PFSK-1 (cell line): ENCODE measurements at regions not wholly inside any gene's neighbourhood (a gene's known extent, or its start where the extent isn't known, plus 50 kb on each side); places are given as distances from the start of the nearest gene placed in this dataset.

Experiments used
- FOXP2 ChIP-seq: optimal IDR thresholded peaks from 2 replicates; pipeline ENCODE3; 2011; ENCODE audit warnings: borderline replicate concordance, control low read depth, inconsistent platforms; ENCODE audit not compliant: insufficient read depth; ENCODE audit errors: extremely low read length, extremely low read depth
- POLR2AphosphoS5 ChIP-seq: IDR thresholded peaks from 2 replicates; pipeline ENCODE4 v1.6.1; 2012; ENCODE audit warnings: low read depth, mild to moderate bottlenecking, control low read depth, low read length, moderate library complexity
- SIN3A ChIP-seq: IDR thresholded peaks from 2 replicates; pipeline ENCODE4 v1.6.1; 2012; ENCODE audit warnings: mild to moderate bottlenecking, low read length, moderate library complexity, borderline replicate concordance; ENCODE audit not compliant: insufficient read depth
- TAF1 ChIP-seq: IDR thresholded peaks from 2 replicates; pipeline ENCODE4 v1.6.1; 2012; ENCODE audit warnings: low read length, control low read depth, borderline replicate concordance; ENCODE audit not compliant: insufficient read depth
- TF ChIP-seq, protein P1 (sequence below), 2 experiments: IDR thresholded peaks; 2 replicates each; pipeline versions ENCODE4 v1.6.1 to v1.8.0; 2011 to 2012; ENCODE audit warnings: low read depth in 2 of 2, low read length in 2 of 2, control low read depth in 1 of 2, inconsistent platforms in 1 of 2, mild to moderate bottlenecking in 1 of 2, moderate library complexity in 1 of 2; ENCODE audit not compliant: insufficient read depth in 1 of 2

DNA sequence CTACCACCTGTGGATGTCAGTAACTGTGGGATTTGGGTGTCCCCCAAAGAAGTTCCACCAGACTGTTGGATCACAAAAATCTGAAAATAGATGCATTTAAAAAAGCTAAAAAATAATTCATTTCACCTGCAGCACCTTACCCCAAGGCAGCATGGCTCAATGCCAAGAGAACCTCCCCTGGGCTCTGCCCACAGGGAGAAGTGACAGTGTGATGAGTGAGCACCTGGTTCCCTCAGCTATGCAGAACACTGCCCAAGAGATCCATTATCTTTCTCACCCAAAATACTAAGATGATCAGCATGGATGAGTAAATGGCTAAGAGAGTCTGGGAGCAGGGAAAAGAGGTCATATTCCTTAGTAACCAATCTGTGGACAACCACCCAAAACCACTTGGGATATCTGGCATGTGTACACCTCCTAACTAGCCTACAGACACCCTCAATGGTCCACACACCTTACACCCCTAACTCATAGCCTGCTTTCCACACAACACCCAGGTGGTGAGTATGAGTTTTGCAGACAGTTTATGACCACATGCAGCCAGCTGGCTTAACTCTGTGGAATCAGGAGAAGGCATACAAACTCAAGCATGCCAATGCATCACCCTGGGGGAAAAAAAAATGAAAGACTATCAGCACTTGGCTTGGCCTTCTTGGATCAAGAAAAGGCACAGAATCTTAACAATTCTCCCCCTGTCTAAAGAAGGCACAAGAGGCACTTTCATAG is 416.5 kb upstream of the SMIM31 start:
- no peak for TF ChIP-seq POLR2AphosphoS5
- TF ChIP-seq SIN3A: no peak
- TF ChIP-seq TAF1: no peak
- no peak for TF ChIP-seq FOXP2
- TF ChIP-seq, protein P1, sequence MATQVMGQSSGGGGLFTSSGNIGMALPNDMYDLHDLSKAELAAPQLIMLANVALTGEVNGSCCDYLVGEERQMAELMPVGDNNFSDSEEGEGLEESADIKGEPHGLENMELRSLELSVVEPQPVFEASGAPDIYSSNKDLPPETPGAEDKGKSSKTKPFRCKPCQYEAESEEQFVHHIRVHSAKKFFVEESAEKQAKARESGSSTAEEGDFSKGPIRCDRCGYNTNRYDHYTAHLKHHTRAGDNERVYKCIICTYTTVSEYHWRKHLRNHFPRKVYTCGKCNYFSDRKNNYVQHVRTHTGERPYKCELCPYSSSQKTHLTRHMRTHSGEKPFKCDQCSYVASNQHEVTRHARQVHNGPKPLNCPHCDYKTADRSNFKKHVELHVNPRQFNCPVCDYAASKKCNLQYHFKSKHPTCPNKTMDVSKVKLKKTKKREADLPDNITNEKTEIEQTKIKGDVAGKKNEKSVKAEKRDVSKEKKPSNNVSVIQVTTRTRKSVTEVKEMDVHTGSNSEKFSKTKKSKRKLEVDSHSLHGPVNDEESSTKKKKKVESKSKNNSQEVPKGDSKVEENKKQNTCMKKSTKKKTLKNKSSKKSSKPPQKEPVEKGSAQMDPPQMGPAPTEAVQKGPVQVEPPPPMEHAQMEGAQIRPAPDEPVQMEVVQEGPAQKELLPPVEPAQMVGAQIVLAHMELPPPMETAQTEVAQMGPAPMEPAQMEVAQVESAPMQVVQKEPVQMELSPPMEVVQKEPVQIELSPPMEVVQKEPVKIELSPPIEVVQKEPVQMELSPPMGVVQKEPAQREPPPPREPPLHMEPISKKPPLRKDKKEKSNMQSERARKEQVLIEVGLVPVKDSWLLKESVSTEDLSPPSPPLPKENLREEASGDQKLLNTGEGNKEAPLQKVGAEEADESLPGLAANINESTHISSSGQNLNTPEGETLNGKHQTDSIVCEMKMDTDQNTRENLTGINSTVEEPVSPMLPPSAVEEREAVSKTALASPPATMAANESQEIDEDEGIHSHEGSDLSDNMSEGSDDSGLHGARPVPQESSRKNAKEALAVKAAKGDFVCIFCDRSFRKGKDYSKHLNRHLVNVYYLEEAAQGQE (IDR thresholded peaks at IDR 0.05; ENCODE audit: insufficient read depth in 1 of 2, low read depth in 2 of 2, low read length in 2 of 2): no peak

DNA sequence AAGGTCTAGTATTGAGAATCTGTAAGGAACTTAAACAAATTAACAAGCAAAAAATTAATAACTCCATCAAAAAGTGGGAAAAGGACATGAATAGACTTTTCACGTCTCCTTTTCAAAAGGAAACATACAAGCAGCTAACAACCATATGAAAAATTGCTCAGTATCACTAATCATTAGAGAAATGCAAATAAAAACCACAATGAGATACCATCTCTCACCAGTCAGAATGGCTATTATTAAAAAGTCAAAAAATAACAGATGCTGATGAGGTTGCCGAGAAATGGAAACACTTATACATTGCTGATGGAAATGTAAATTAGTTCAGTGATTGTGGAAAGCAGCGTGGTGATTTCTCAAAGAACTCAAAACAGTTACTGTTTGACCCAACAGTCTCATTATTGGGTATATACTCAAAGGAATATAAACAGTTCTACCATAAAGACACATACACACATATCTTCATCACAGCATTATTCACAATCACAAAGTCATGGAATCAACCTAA is 410.4 kb upstream of the SMIM31 start:
- TF ChIP-seq FOXP2 (no peak), SIN3A (no peak), TAF1 (no peak)
- TF ChIP-seq, protein P1 (IDR thresholded peaks at IDR 0.05; ENCODE audit: insufficient read depth in 1 of 2, low read depth in 2 of 2, low read length in 2 of 2): no peak

DNA sequence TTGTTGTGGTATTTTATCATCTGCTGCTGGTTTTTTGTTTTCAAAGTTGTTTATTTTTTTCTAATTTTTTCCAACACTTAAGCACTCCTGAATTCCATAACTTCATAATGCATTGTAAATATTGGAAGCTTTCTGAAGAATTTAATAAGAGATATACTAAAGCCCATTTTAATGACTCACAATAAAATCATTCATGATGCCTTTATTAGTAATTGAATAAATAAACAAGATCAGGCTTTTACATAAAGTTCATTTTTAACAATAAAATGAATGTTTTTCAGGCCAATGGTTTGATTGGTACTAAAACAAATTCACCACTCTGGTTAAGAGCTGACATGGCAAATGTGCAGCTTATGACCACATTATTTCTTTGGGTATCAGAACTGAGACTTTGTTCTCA is 408.2 kb upstream of the SMIM31 start:
- TF ChIP-seq POLR2AphosphoS5 (no peak), FOXP2 (no peak), SIN3A (no peak), TAF1 (no peak)
- TF ChIP-seq, protein P1 (IDR thresholded peaks at IDR 0.05; ENCODE audit: insufficient read depth in 1 of 2, low read depth in 2 of 2, low read length in 2 of 2): no peak

DNA sequence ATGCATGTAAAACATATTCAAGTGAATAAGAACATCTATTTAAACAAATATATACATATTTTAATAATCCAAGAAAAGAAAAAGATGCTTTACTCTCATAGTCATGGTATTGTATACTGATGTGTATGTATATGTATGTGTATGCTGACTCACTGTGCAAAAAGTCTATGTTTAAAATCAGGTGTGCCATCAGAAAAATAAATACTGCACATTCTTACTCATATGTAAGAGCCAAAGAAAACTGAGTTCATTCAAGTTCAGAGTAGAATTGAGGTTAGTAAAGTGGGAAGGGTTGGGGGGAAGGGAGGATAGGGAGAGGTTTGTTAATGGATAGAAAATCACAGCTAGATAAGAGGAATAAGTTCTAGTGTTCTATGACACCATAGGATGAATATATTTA is 403.9 kb upstream of the SMIM31 start:
- TF ChIP-seq, protein P1 (IDR thresholded peaks at IDR 0.05; ENCODE audit: insufficient read depth in 1 of 2, low read depth in 2 of 2, low read length in 2 of 2): no peak
- TF ChIP-seq TAF1: no peak
- TF ChIP-seq SIN3A: no peak
- TF ChIP-seq FOXP2: no peak
- TF ChIP-seq POLR2AphosphoS5: no peak

DNA sequence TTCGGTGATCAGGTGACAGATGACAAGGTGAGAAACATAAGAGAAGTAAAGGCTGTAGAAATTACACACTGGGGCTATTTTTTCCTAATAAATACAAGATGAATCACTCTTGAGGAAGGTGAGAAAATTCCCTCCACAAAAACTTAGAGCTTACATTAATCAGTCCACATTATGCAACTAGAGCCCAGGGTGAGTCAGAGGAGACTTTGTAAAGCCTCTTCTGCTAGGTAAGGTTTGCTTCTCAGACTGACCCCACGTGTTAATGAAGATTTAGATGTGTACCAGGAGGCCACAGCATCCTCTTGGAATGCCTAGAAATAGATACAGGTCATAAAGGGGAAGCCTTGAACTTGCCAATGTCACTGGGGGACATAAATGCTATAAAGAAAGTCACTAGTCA is 396.0 kb upstream of the SMIM31 start:
- no peak for TF ChIP-seq POLR2AphosphoS5
- no peak for TF ChIP-seq SIN3A

DNA sequence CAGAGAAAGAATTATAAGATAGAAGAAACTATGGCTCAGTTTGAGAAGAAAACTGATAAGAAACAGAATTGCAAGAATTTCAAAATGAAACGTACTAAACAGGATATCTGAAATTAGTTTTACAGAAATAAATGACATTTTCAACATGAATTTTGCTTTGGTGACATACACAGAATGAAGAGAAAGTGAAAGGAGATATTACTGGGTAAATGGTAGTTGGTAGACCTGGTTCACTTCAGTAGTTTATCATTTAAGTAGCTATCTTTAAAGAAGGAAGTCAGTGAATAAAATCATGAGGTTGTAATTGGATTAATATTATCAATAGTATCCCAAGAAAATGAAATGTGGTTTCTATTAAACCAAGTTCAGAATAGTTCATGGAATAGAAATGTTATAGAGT is 395.5 kb upstream of the SMIM31 start:
- TF ChIP-seq SIN3A (no peak), POLR2AphosphoS5 (no peak), TAF1 (no peak), FOXP2 (no peak)
- TF ChIP-seq, protein P1 (IDR thresholded peaks at IDR 0.05; ENCODE audit: insufficient read depth in 1 of 2, low read depth in 2 of 2, low read length in 2 of 2): no peak
